GM12878 (cell line): ENCODE measurements at regions not wholly inside any gene's neighbourhood (a gene's known extent, or its start where the extent isn't known, plus 50 kb on each side); places are given as distances from the start of the nearest gene placed in this dataset.

Experiments used
- ATAC-seq: fragments of 200-7000 bp; cut with Tn5 transposase; 3 replicates; pipeline ENCODE4 v1.9.1; 2020; ENCODE audit warnings: mild to moderate bottlenecking, moderate library complexity
- BruUV-seq: library from RNA; stranded (reverse); fragments of 400-500 nt; replicated peaks from 2 replicates; lab custom pipeline; 2021; lab: Mats Ljungman, UMichigan
- CTCF ChIA-PET: fragments of 300-600 bp; sonication (Branson Sonifier 250); formaldehyde crosslinking; extraction: SDS; loops from one replicate; lab custom pipeline; 2021; ENCODE audit warnings: inconsistent platforms; lab: Yijun Ruan, JAX
- POLR2A ChIA-PET: fragments of 350-600 bp; formaldehyde crosslinking; extraction: SDS; loops from one replicate; lab custom pipeline; 2021; ENCODE audit warnings: inconsistent platforms; lab: Charles Lee
- RAD21 ChIA-PET: fragments of 300-600 bp; sonication (Branson Sonifier 250); formaldehyde crosslinking; loops from one replicate; lab custom pipeline; 2023; ENCODE audit warnings: antibody characterized with exemption; ENCODE audit not compliant: unreplicated experiment; lab: Charles Lee
- SMC1A ChIA-PET: fragments of 300-600 bp; sonication (Branson Sonifier 250); formaldehyde crosslinking; loops from one replicate; lab custom pipeline; 2023; ENCODE audit not compliant: unreplicated experiment, uncharacterized antibody; lab: Charles Lee
- DNase-seq: peaks from one replicate; pipeline ENCODE4 v3.0.0-alpha.2; 2011; ENCODE audit warnings: low read depth, low spot score
- FAIRE-seq: peaks from 3 replicates; lab custom pipeline; 2011; peaks lifted over from hg19 to GRCh38; lab: Jason Lieb, UNC
- H2AFZ ChIP-seq: 2 replicates; pipeline ENCODE4 v1.6.0; 2011; ENCODE audit warnings: low read depth, low read length, control low read depth; ENCODE audit not compliant: control insufficient read depth
- H3K27ac ChIP-seq: 2 replicates; pipeline ENCODE4 v1.5.1; 2011; ENCODE audit warnings: control low read depth; ENCODE audit not compliant: control insufficient read depth, insufficient read depth
- H3K27me3 ChIP-seq, 2 experiments: replicated peaks in 1 of 2; 2 replicates each; pipeline versions ENCODE4 v1.6.0 to v1.6.1; 2011; ENCODE audit warnings: low read length in 1 of 2; ENCODE audit not compliant: control insufficient read depth in 2 of 2, insufficient read depth in 2 of 2
- H3K36me3 ChIP-seq, 2 experiments: 2 replicates each; pipeline ENCODE4 v1.5.1; 2011; ENCODE audit warnings: low read length in 1 of 2; ENCODE audit not compliant: control insufficient read depth in 2 of 2, insufficient read depth in 2 of 2
- H3K4me1 ChIP-seq: 2 replicates; pipeline ENCODE4 v1.6.1; 2011; ENCODE audit warnings: mild to moderate bottlenecking, low read length, moderate library complexity, mixed read lengths; ENCODE audit not compliant: control insufficient read depth, insufficient read depth
- H3K4me2 ChIP-seq: 2 replicates; pipeline ENCODE4 v1.6.0; 2011; ENCODE audit warnings: control low read depth; ENCODE audit not compliant: control insufficient read depth, insufficient read depth
- H3K4me3 ChIP-seq: fragments of 200-600 bp; sonication (generic); 2 replicates; pipeline ENCODE4 v1.5.1; 2016
- H3K79me2 ChIP-seq: 2 replicates; pipeline ENCODE4 v1.6.0; 2011; ENCODE audit warnings: low read length; ENCODE audit not compliant: control insufficient read depth, insufficient read depth
- H3K9ac ChIP-seq: 2 replicates; pipeline ENCODE4 v1.8.0; 2011; ENCODE audit warnings: low read length, control low read depth, mixed read lengths; ENCODE audit not compliant: control insufficient read depth, insufficient read depth
- H3K9me3 ChIP-seq: replicated peaks from 3 replicates; pipeline ENCODE4 v1.5.1; 2011; ENCODE audit warnings: mild to moderate bottlenecking, low read length; ENCODE audit not compliant: control insufficient read depth, insufficient read depth
- H4K20me1 ChIP-seq: 2 replicates; pipeline ENCODE4 v1.6.0; 2011; ENCODE audit not compliant: control insufficient read depth, insufficient read depth
- BHLHE40 ChIP-seq, 2 experiments: fragments of 450-650 bp in 1 of 2; IDR thresholded peaks; 2 replicates each; pipeline ENCODE4 v1.6.1; 2011 to 2017; ENCODE audit warnings: low read depth in 2 of 2, borderline replicate concordance in 1 of 2, improper control_type of control experiment in 1 of 2, low read length in 1 of 2, mild to moderate bottlenecking in 1 of 2
- CTCF ChIP-seq, 3 experiments: IDR thresholded peaks in 2 of 3; conservative IDR thresholded peaks in 1 of 3; 2 replicates each; pipeline ENCODE4 v1.5.1; 2011; ENCODE audit warnings: low read depth in 3 of 3, low read length in 3 of 3, mild to moderate bottlenecking in 3 of 3, control low read depth in 2 of 3, moderate library complexity in 2 of 3, inconsistent platforms in 1 of 3, mixed read lengths in 1 of 3; ENCODE audit not compliant: control insufficient read depth in 2 of 3, insufficient read depth in 1 of 3; ENCODE audit errors: extremely low read depth in 1 of 3
- IKZF1 ChIP-seq: fragments of 450-650 bp; conservative IDR thresholded peaks from 2 replicates; pipeline ENCODE4 v1.6.1; 2017; ENCODE audit warnings: antibody characterized with exemption, mild to moderate bottlenecking
- JUND ChIP-seq: IDR thresholded peaks from 2 replicates; pipeline ENCODE4 v1.6.1; 2012; ENCODE audit warnings: low read depth, mild to moderate bottlenecking, low read length, improper control_type of control experiment, moderate library complexity
- POLR2AphosphoS2 ChIP-seq: IDR thresholded peaks from 2 replicates; pipeline ENCODE4 v1.6.1; 2011; ENCODE audit warnings: low read depth, mild to moderate bottlenecking, low read length, improper control_type of control experiment, moderate library complexity
- RAD51 ChIP-seq: fragments of 450-650 bp; IDR thresholded peaks from 2 replicates; pipeline ENCODE4 v1.6.1; 2016; ENCODE audit warnings: moderate library complexity, mild to moderate bottlenecking, inconsistent platforms
- SREBF2 ChIP-seq: IDR thresholded peaks from 2 replicates; pipeline ENCODE4 v1.6.1; 2012; ENCODE audit warnings: mild to moderate bottlenecking, low read length
- TCF3 ChIP-seq: IDR thresholded peaks from 2 replicates; pipeline ENCODE4 v1.6.1; 2012; ENCODE audit warnings: low read depth, mild to moderate bottlenecking, low read length, borderline replicate concordance; ENCODE audit not compliant: insufficient read depth
- ZNF217 ChIP-seq: fragments of 450-650 bp; IDR thresholded peaks from 2 replicates; pipeline ENCODE4 v1.6.1; 2017; ENCODE audit warnings: antibody characterized with exemption, mild to moderate bottlenecking
- whole genome bisulfite sequencing: methylation state at CpG from one replicate; pipeline ENCODE4 v1.1.6; 2016; ENCODE audit warnings: low lambda C conversion rate; ENCODE audit not compliant: insufficient replicate concordance, insufficient coverage; ENCODE audit errors: missing lambda C conversion rate; 5-methylcytosine and 5-hydroxymethylcytosine counted together
- in situ Hi-C: fragments of 300-500 bp; cut with MboI; formaldehyde crosslinking; loops from 9 replicates; pipeline ENCODE4 v1.14.3; 2018; ENCODE audit warnings: mixed read lengths
- intact Hi-C: fragments of 100-400 bp; cut with micrococcal nuclease; formaldehyde crosslinking; loops from one replicate; pipeline ENCODE4 v1.14.2; 2022; ENCODE audit not compliant: unreplicated experiment
- TF ChIP-seq, protein P1 (sequence below): fragments of 450-650 bp; IDR thresholded peaks from 2 replicates; pipeline ENCODE4 v1.6.1; 2018; ENCODE audit warnings: borderline replicate concordance, mild to moderate bottlenecking; ENCODE audit not compliant: partially characterized antibody
- TF ChIP-seq, protein P2 (sequence below): fragments of 450-650 bp; formaldehyde crosslinking; IDR thresholded peaks from 2 replicates; pipeline ENCODE4 v1.4.0; 2022; ENCODE audit warnings: mild to moderate bottlenecking, moderate library complexity

DNA sequence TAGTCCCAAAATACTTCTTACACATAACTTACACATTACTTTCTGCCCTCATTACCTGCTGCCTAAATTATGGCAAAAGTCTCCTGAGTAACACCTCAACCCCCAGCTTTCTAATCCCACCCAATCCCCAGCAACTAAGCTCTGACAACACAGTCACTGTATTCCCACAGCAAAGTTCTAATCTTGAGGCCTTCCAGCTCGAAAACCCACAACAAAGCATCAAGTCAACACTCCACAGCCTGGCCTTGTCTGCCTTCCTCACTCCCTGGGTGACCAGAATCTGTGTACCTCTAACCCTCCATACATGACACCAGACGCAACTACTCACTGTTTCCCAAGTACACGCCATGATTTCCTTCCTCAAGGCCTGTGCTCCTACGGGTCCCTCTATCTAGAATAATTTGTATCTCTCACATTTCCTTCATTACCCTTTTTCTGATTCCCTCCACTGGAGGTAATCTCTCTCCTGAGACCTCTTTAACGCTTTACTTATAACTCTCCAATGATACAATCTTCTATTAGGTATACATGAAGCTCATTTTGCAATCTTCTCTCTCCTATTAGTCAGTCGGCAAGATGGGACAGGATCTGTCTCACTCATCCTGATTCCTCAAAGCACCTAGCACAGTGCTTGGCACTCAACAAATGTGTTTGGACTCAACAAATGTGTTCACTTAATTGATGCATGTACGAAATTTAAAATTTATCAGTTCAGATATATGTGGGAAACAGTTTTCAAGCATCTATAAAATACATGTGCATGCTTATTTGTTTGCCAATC is 87.6 kb upstream of the DOCK9 start (continued):
- TF ChIP-seq, protein P1, sequence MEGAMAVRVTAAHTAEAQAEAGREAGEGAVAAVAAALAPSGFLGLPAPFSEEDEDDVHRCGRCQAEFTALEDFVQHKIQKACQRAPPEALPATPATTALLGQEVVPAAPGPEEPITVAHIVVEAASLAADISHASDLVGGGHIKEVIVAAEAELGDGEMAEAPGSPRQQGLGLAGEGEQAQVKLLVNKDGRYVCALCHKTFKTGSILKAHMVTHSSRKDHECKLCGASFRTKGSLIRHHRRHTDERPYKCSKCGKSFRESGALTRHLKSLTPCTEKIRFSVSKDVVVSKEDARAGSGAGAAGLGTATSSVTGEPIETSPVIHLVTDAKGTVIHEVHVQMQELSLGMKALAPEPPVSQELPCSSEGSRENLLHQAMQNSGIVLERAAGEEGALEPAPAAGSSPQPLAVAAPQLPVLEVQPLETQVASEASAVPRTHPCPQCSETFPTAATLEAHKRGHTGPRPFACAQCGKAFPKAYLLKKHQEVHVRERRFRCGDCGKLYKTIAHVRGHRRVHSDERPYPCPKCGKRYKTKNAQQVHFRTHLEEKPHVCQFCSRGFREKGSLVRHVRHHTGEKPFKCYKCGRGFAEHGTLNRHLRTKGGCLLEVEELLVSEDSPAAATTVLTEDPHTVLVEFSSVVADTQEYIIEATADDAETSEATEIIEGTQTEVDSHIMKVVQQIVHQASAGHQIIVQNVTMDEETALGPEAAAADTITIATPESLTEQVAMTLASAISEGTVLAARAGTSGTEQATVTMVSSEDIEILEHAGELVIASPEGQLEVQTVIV = no peak

DNA sequence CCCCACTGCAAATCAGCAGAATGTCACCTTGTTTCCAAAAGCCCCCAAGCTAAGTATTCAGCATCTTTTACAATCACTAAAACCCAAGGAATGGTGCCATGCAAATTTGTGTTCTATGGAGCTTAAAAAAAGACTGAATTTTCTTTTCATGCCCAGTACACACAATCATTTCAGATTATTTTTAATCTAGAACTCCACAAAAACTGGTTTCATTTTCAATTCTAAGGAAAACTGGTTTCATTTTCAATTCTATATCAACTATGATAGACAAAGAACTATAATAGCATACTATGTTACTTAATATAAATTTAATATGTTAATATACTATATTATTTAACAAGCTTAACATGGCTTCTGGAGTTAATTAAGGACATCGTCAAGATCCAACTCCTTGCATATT is 88.4 kb upstream of the DOCK9 start:
- H3K4me3 ChIP-seq = no peak overlapping the region
- CTCF ChIA-PET = no interaction called here

More for the DNA sequence above, 88.4 kb upstream of the DOCK9 start:
- Histone ChIP-seq H3K27ac (no peak overlapping the region), H3K79me2 (no peaks in the 10 kb centered on the region), H3K9me3 (no peaks in the 10 kb centered on the region; the same call in 2 of the 3 replicates), H3K4me1 (no peaks in the 10 kb centered on the region), H3K36me3 (no peaks in the 10 kb centered on the region), H4K20me1 (no peaks in the 10 kb centered on the region), H3K9ac (no peak overlapping the region), H3K4me2 (no peak overlapping the region), H2AFZ (no peak overlapping the region), H3K27me3 (no peaks in the 10 kb centered on the region)
- FAIRE-seq (no peak), DNase-seq (no peak), ATAC-seq (no peak)
- no TSS peak for BruUV-seq
- ChIA-PET POLR2A (no interaction called here), RAD21 (no interaction called here), SMC1A (interaction anchor here (0.6 kb wide), 1 partner anchor 562 kb away, joined by 5 read pairs; no protein-coding TSS in a partner anchor)
- in situ Hi-C loops (no loop called here), intact Hi-C loops (no loop called here)
- 94% methylated on average over 1 of the region's 1 CpG for WGBS
- TF ChIP-seq SREBF2 = no peak
- TF ChIP-seq TCF3 = no peak
- no peak for TF ChIP-seq ZNF217
- no peak for TF ChIP-seq IKZF1
- no peak for TF ChIP-seq RAD51
- no peak for TF ChIP-seq POLR2AphosphoS2
- TF ChIP-seq CTCF (IDR thresholded peaks at IDR 0.05 in 2 of 3, conservative IDR thresholded peaks at IDR 0.05 in 1 of 3; ENCODE audit: control insufficient read depth in 2 of 3, extremely low read depth in 1 of 3, insufficient read depth in 1 of 3, low read depth in 3 of 3, low read length in 3 of 3) = no peak
- no peak for TF ChIP-seq BHLHE40 (IDR thresholded peaks at IDR 0.05; ENCODE audit: borderline replicate concordance in 1 of 2, low read depth in 2 of 2, low read length in 1 of 2)
- TF ChIP-seq JUND = no peak
- TF ChIP-seq, protein P2, sequence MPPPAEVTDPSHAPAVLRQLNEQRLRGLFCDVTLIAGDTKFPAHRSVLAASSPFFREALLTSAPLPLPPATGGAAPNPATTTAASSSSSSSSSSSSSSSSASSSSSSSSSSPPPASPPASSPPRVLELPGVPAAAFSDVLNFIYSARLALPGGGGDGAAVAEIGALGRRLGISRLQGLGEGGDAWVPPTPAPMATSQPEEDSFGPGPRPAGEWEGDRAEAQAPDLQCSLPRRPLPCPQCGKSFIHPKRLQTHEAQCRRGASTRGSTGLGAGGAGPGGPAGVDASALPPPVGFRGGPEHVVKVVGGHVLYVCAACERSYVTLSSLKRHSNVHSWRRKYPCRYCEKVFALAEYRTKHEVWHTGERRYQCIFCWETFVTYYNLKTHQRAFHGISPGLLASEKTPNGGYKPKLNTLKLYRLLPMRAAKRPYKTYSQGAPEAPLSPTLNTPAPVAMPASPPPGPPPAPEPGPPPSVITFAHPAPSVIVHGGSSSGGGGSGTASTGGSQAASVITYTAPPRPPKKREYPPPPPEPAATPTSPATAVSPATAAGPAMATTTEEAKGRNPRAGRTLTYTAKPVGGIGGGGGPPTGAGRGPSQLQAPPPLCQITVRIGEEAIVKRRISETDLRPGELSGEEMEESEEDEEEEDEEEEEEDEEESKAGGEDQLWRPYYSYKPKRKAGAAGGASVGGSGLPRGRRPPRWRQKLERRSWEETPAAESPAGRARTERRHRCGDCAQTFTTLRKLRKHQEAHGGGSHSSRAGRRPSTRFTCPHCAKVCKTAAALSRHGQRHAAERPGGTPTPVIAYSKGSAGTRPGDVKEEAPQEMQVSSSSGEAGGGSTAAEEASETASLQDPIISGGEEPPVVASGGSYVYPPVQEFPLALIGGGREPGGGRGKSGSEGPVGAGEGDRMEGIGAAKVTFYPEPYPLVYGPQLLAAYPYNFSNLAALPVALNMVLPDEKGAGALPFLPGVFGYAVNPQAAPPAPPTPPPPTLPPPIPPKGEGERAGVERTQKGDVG (CRISPR knock-in tag) = no peak
